ENCODE measurements at regions not wholly inside any gene's neighbourhood (a gene's known extent, or its start where the extent isn't known, plus 50 kb on each side); places are given as distances from the start of the nearest gene placed in this dataset.

DNA sequence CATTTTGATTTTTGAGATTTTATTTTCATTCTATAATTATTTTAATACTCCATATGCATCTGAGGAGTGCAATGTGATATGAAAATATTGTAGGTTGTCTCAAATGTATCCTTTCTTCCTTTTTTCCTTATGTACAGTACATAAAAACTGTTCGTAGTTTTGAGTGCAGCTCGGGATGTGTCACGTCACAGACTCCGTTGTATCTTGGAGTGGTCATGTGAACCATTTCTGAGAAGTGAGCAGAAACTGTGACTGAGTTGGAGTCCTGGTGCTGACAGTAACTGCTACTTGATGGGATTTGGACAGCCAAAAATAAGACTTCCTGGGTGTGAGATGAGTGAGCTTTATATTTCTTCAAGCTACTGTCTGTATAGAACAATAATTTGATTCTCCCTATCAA is 761.4 kb upstream of the MAN1A1 start:
- H3K27ac Mint-ChIP-seq: no peak overlapping the region
- H3K27me3 Mint-ChIP-seq (ENCODE audit: low read depth): no peaks in the 10 kb centered on the region

More for the DNA sequence above, 761.4 kb upstream of the MAN1A1 start:
- no peak overlapping the region for H4K5ac ChIP-seq (ENCODE audit: insufficient read length, low read depth, low read length)
- H2BK15ac ChIP-seq (ENCODE audit: low read depth, low read length): no peak overlapping the region
- H3K4ac ChIP-seq (ENCODE audit: low read depth, low read length): no peak overlapping the region
- TF ChIP-seq, protein P1, sequence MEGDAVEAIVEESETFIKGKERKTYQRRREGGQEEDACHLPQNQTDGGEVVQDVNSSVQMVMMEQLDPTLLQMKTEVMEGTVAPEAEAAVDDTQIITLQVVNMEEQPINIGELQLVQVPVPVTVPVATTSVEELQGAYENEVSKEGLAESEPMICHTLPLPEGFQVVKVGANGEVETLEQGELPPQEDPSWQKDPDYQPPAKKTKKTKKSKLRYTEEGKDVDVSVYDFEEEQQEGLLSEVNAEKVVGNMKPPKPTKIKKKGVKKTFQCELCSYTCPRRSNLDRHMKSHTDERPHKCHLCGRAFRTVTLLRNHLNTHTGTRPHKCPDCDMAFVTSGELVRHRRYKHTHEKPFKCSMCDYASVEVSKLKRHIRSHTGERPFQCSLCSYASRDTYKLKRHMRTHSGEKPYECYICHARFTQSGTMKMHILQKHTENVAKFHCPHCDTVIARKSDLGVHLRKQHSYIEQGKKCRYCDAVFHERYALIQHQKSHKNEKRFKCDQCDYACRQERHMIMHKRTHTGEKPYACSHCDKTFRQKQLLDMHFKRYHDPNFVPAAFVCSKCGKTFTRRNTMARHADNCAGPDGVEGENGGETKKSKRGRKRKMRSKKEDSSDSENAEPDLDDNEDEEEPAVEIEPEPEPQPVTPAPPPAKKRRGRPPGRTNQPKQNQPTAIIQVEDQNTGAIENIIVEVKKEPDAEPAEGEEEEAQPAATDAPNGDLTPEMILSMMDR (conservative IDR thresholded peaks at IDR 0.05): no peak
- DNase-seq: no peak
- no peak overlapping the region for H2BK120ac ChIP-seq (ENCODE audit: low read depth, low read length, poor library complexity, severe bottlenecking)
- H2BK12ac ChIP-seq (ENCODE audit: insufficient read length, low read depth, low read length): no peak overlapping the region
- no peak overlapping the region for H3K9ac ChIP-seq (ENCODE audit: extremely low read depth, insufficient read length, low read length)
- Mint-ChIP-seq H3K4me1 (0 out of 4 replicates have a peak, but pooled peaks cover 0 to 2% of the 10 kb centered on the region in 2 experiments), H3K9me3 (no peaks in the 10 kb centered on the region), H3K36me3 (ENCODE audit: insufficient read depth in 1 of 3, low read depth in 3 of 3) (no peaks in the 10 kb centered on the region), H3K4me3 (no peak overlapping the region)
- H3K27ac ChIP-seq (ENCODE audit: insufficient read length, low read depth, low read length): no peak overlapping the region
- H3K18ac ChIP-seq (ENCODE audit: insufficient read length, low read depth, low read length): no peak overlapping the region
- H2BK5ac ChIP-seq (ENCODE audit: insufficient read length, low read length): no peak overlapping the region
- no peak overlapping the region for H3K14ac ChIP-seq (ENCODE audit: insufficient read depth, low read length)
- H3K4me2 ChIP-seq (ENCODE audit: insufficient read depth, insufficient read length, low read length): no peak overlapping the region
- no peaks in the 10 kb centered on the region for H3K9me3 ChIP-seq (ENCODE audit: control insufficient read depth, low read depth, low read length)
- no peak overlapping the region for H2BK20ac ChIP-seq (ENCODE audit: low read depth, low read length, poor library complexity, severe bottlenecking)
- no peaks in the 10 kb centered on the region for H3K79me1 ChIP-seq (ENCODE audit: insufficient read depth, low read depth, low read length, poor library complexity, severe bottlenecking)
- H2AK5ac ChIP-seq (ENCODE audit: insufficient read length, low read length): no peak overlapping the region
- no peak overlapping the region for H3K23ac ChIP-seq (ENCODE audit: insufficient read length, low read depth, low read length)
- no peaks in the 10 kb centered on the region for H4K20me1 ChIP-seq (ENCODE audit: control insufficient read depth, insufficient read depth, insufficient read length)
- no peaks in the 10 kb centered on the region for H3K79me2 ChIP-seq (ENCODE audit: insufficient read depth, low read length)
- no peak overlapping the region for H3K56ac ChIP-seq (ENCODE audit: insufficient read length, low read depth, low read length)
- no peak overlapping the region for H4K8ac ChIP-seq (replicated peaks; ENCODE audit: insufficient read length, low read depth, low read length)
- no peaks in the 10 kb centered on the region for H3K23me2 ChIP-seq (ENCODE audit: insufficient read length, low read depth, low read length, poor library complexity, severe bottlenecking)
- WGBS (ENCODE audit: extremely low coverage, insufficient read length, low lambda C conversion rate): no CpG with 5 or more reads among the region's 4 CpGs
- no peak overlapping the region for H3T11ph ChIP-seq (ENCODE audit: low read length)
- no peaks in the 10 kb centered on the region for H3K4me1 ChIP-seq (ENCODE audit: insufficient read depth, low read length)
- H4K91ac ChIP-seq (ENCODE audit: insufficient read length, low read depth, low read length): no peak overlapping the region
- H2AFZ ChIP-seq (ENCODE audit: low read length): no peak overlapping the region
- no peaks in the 10 kb centered on the region for H3K27me3 ChIP-seq (ENCODE audit: insufficient read depth, low read length)

All from H9 (cell line).